CD4-positive, alpha-beta T cell (primary cell): ENCODE measurements at regions not wholly inside any gene's neighbourhood (a gene's known extent, or its start where the extent isn't known, plus 50 kb on each side); places are given as distances from the start of the nearest gene placed in this dataset.
A peak's percentile ranks its signal among the peaks of the same experiment; 100 is the strongest.
"Not testable (repeated sequence)": the region's sequence is repeated elsewhere in the genome, so short reads cannot be mapped to it uniquely, and the experiment has no call there.

Source experiments
- ATAC-seq: fragments of 200-7000 bp; cut with Tn5 transposase; one replicate; pipeline ENCODE4 v1.10.0; 2022; ENCODE audit warnings: mild to moderate bottlenecking; ENCODE audit not compliant: poor library complexity
- CTCF ChIA-PET: fragments of 350-600 bp; sonication (Branson Sonifier 250); formaldehyde crosslinking; loops from one replicate; lab custom pipeline; 2021; ENCODE audit warnings: antibody characterized with exemption, inconsistent platforms; lab: Charles Lee
- POLR2A ChIA-PET: fragments of 350-600 bp; sonication (Branson Sonifier 250); formaldehyde crosslinking; loops from one replicate; lab custom pipeline; 2021; ENCODE audit warnings: antibody characterized with exemption, inconsistent platforms; lab: Charles Lee
- DNase-seq, 14 experiments: peaks; one replicate each; pipeline ENCODE4 v3.0.0-alpha.2; 2013 to 2020; ENCODE audit warnings: mixed read lengths in 2 of 14
- H3K27ac ChIP-seq, 2 donors: one replicate each; pipeline versions ENCODE4 v1.5.1 to v1.7.0; 2013; ENCODE audit warnings: low read length in 2 of 2, low read depth in 1 of 2, mild to moderate bottlenecking in 1 of 2
- H3K27me3 ChIP-seq, 2 experiments: 1 replicate in 1 of 2; 2 replicates in 1 of 2; pipeline versions ENCODE4 v1.6.1 to v1.7.0; 2013; ENCODE audit warnings: low read length in 2 of 2, control low read depth in 1 of 2, mild to moderate bottlenecking in 1 of 2, moderate library complexity in 1 of 2; ENCODE audit not compliant: insufficient read depth in 2 of 2, control insufficient read depth in 1 of 2
- H3K36me3 ChIP-seq: one replicate; pipeline ENCODE4 v1.6.1; 2013; ENCODE audit warnings: low read length, control low read depth; ENCODE audit not compliant: insufficient read depth
- H3K4me1 ChIP-seq: one replicate; pipeline ENCODE4 v1.6.1; 2013; ENCODE audit warnings: low read length, control low read depth; ENCODE audit not compliant: insufficient read depth
- H3K4me3 ChIP-seq: one replicate; pipeline ENCODE4 v1.5.1; 2013; ENCODE audit warnings: mild to moderate bottlenecking, low read length, moderate library complexity
- H3K9me3 ChIP-seq, 2 experiments: 1 replicate in 1 of 2; 2 replicates in 1 of 2; pipeline versions ENCODE4 v1.6.1 to v1.7.0; 2013; ENCODE audit warnings: low read length in 2 of 2, mild to moderate bottlenecking in 2 of 2, control low read depth in 1 of 2, moderate library complexity in 1 of 2; ENCODE audit not compliant: control insufficient read depth in 1 of 2, insufficient read depth in 1 of 2
- H3K27ac Mint-ChIP-seq: one replicate; pipeline ENCODE4 v1.8.0; 2020; ENCODE audit warnings: mixed read lengths
- H3K27me3 Mint-ChIP-seq: one replicate; pipeline ENCODE4 v1.8.0; 2021; ENCODE audit warnings: mixed read lengths
- H3K36me3 Mint-ChIP-seq: one replicate; pipeline ENCODE4 v1.8.0; 2021; ENCODE audit warnings: low read depth, mixed read lengths
- H3K4me1 Mint-ChIP-seq: one replicate; pipeline ENCODE4 v1.8.0; 2021; ENCODE audit warnings: low read depth, mixed read lengths
- H3K4me3 Mint-ChIP-seq: one replicate; pipeline ENCODE4 v1.8.0; 2020; ENCODE audit warnings: mild to moderate bottlenecking, mixed read lengths
- H3K9me3 Mint-ChIP-seq: one replicate; pipeline ENCODE4 v1.8.0; 2020; ENCODE audit warnings: mixed read lengths
- CTCF ChIP-seq: fragments of 200-600 bp; IDR thresholded peaks from one replicate; pipeline ENCODE4 v1.8.0; 2022; ENCODE audit warnings: antibody characterized with exemption, mild to moderate bottlenecking
- intact Hi-C, 2 experiments: fragments of 100-400 bp; cut with DNase I in 1 of 2; cut with micrococcal nuclease in 1 of 2; formaldehyde crosslinking; loops; one replicate each; pipeline versions ENCODE4 v1.15.1 to v1.9.0; 2023 to 2025; cut with DNase I, micrococcal nuclease

GRCh38 chr1:30460661-30461060 lies 262.7 kb downstream of the MATN1 start:
- peaks cover 23% of the 10 kb centered on the region for H3K27me3 Mint-ChIP-seq
- no peak overlapping the region for H3K4me3 Mint-ChIP-seq
- CTCF ChIA-PET: no interaction called here
- peaks cover 3% of the 10 kb centered on the region for H3K9me3 Mint-ChIP-seq
- ATAC-seq (no peak), DNase-seq (no peak)
- H3K36me3 Mint-ChIP-seq: no peaks in the 10 kb centered on the region
- Histone ChIP-seq H3K36me3 (no peaks in the 10 kb centered on the region), H3K9me3 (peaks cover 0 to 15% of the 10 kb centered on the region in 2 experiments), H3K27ac (no peak overlapping the region), H3K27me3 (peaks cover 4% of the 10 kb centered on the region in 2 experiments), H3K4me1 (no peaks in the 10 kb centered on the region), H3K4me3 (no peak overlapping the region)
- POLR2A ChIA-PET: no interaction called here
- no peaks in the 10 kb centered on the region for H3K4me1 Mint-ChIP-seq
- TF ChIP-seq CTCF: no peak
- no peak overlapping the region for H3K27ac Mint-ChIP-seq
- intact Hi-C loops: no loop called here

- peaks cover 23% of the 10 kb centered on the region for H3K27me3 Mint-ChIP-seq
- H3K4me1 ChIP-seq, H3K9me3 Mint-ChIP-seq, H3K36me3 Mint-ChIP-seq, intact Hi-C loops, H3K27ac Mint-ChIP-seq, H3K27ac ChIP-seq, CTCF ChIA-PET, H3K36me3 ChIP-seq, H3K27me3 ChIP-seq, H3K4me1 Mint-ChIP-seq, DNase-seq, ATAC-seq, H3K4me3 ChIP-seq, H3K4me3 Mint-ChIP-seq, POLR2A ChIA-PET: not testable (repeated sequence)
- peaks cover 0 to 15% of the 10 kb centered on the region in 2 experiments for H3K9me3 ChIP-seq
These were observed 264.5 kb downstream of the MATN1 start for GRCh38 chr1:30458730-30459485.

- no peaks in the 10 kb centered on the region for H3K36me3 Mint-ChIP-seq
- no peak for TF ChIP-seq CTCF
- POLR2A ChIA-PET: no interaction called here
- no peak overlapping the region for H3K4me3 Mint-ChIP-seq
- no peaks in the 10 kb centered on the region for H3K36me3 ChIP-seq
- H3K27ac ChIP-seq: no peak overlapping the region
- H3K9me3 Mint-ChIP-seq: no peaks in the 10 kb centered on the region
- no peaks in the 10 kb centered on the region for H3K27me3 ChIP-seq
- ATAC-seq: no peak
- H3K4me1 ChIP-seq: no peaks in the 10 kb centered on the region
- intact Hi-C loops: no loop called here
- H3K27me3 Mint-ChIP-seq: peaks cover 12% of the 10 kb centered on the region
- no peak overlapping the region for H3K27ac Mint-ChIP-seq
- DNase-seq: peak in 1 of 14 experiments; percentile 1
- CTCF ChIA-PET: no interaction called here
- no peak overlapping the region for H3K4me3 ChIP-seq
- peaks cover 0 to 6% of the 10 kb centered on the region in 2 experiments for H3K9me3 ChIP-seq
- H3K4me1 Mint-ChIP-seq: no peaks in the 10 kb centered on the region
These were observed 270.5 kb downstream of the MATN1 start for GRCh38 chr1:30452925-30453324.

GRCh38 chr1:30452170-30452569 lies 271.2 kb downstream of the MATN1 start:
- Histone ChIP-seq H3K27me3 (peaks cover 0 to 2% of the 10 kb centered on the region in 2 experiments), H3K4me1 (no peaks in the 10 kb centered on the region), H3K9me3 (peaks cover 0 to 6% of the 10 kb centered on the region in 2 experiments), H3K27ac (no peak overlapping the region), H3K4me3 (no peak overlapping the region), H3K36me3 (no peaks in the 10 kb centered on the region)
- TF ChIP-seq CTCF: no peak
- DNase-seq: no peak
- CTCF ChIA-PET: no interaction called here
- Mint-ChIP-seq H3K36me3 (no peaks in the 10 kb centered on the region), H3K4me3 (no peak overlapping the region), H3K27me3 (peaks cover 12% of the 10 kb centered on the region), H3K4me1 (no peaks in the 10 kb centered on the region), H3K9me3 (no peaks in the 10 kb centered on the region), H3K27ac (no peak overlapping the region)
- no peak for ATAC-seq
- POLR2A ChIA-PET: no interaction called here
- intact Hi-C loops: no loop called here
